ENCODE measurements at regions not wholly inside any gene's neighbourhood (a gene's known extent, or its start where the extent isn't known, plus 50 kb on each side); places are given as distances from the start of the nearest gene placed in this dataset.

GRCh38 chr10:10271639-10272192, 746.0 kb upstream of the CELF2 start:
- 95% methylated on average over 1 of the region's 1 CpG for WGBS (ENCODE audit: low lambda C conversion rate, missing lambda C conversion rate)
- H2AFZ ChIP-seq, result no peak overlapping the region
- no peaks in the 10 kb centered on the region for H3K27me3 ChIP-seq
- H3K27ac ChIP-seq, result no peak overlapping the region
- no peak for TF ChIP-seq CTCF (IDR thresholded peaks at IDR 0.05; ENCODE audit: poor library complexity)
- TF ChIP-seq EZH2phosphoT487 (IDR thresholded peaks at IDR 0.05; ENCODE audit: low read depth, severe bottlenecking, unreplicated experiment), result no peak
- TF ChIP-seq EZH2 (IDR thresholded peaks at IDR 0.05; ENCODE audit: borderline replicate concordance), result no peak
- no peaks in the 10 kb centered on the region for H4K20me1 ChIP-seq (ENCODE audit: insufficient read depth, poor library complexity, severe bottlenecking)
- no peak overlapping the region for H3K4me3 ChIP-seq
- no peak for DNase-seq (ENCODE audit: low spot score)
- no peaks in the 10 kb centered on the region for H3K79me2 ChIP-seq
- no peaks in the 10 kb centered on the region for H3K9me2 ChIP-seq (replicated peaks; ENCODE audit: insufficient read depth)
- no peak overlapping the region for H3K4me2 ChIP-seq
- no peaks in the 10 kb centered on the region for H3K36me3 ChIP-seq (replicated peaks; ENCODE audit: insufficient read depth, low read depth)
- H3K9me3 ChIP-seq (ENCODE audit: low read depth), result no peaks in the 10 kb centered on the region
- H3K4me1 ChIP-seq (ENCODE audit: insufficient read depth), result no peaks in the 10 kb centered on the region

GRCh38 chr10:10273661-10274060, 744.0 kb upstream of the CELF2 start:
- Histone ChIP-seq H3K4me1 (ENCODE audit: insufficient read depth) (no peaks in the 10 kb centered on the region), H3K4me2 (no peak overlapping the region), H3K79me2 (no peaks in the 10 kb centered on the region), H3K9me3 (ENCODE audit: low read depth) (no peaks in the 10 kb centered on the region), H4K20me1 (ENCODE audit: insufficient read depth, poor library complexity, severe bottlenecking) (no peaks in the 10 kb centered on the region), H2AFZ (no peak overlapping the region), H3K4me3 (no peak overlapping the region), H3K27ac (no peak overlapping the region), H3K9me2 (replicated peaks; ENCODE audit: insufficient read depth) (no peaks in the 10 kb centered on the region), H3K27me3 (no peaks in the 10 kb centered on the region), H3K36me3 (replicated peaks; ENCODE audit: insufficient read depth, low read depth) (no peaks in the 10 kb centered on the region)
- TF ChIP-seq EZH2phosphoT487 (IDR thresholded peaks at IDR 0.05; ENCODE audit: low read depth, severe bottlenecking, unreplicated experiment), result no peak
- TF ChIP-seq CTCF (IDR thresholded peaks at IDR 0.05; ENCODE audit: poor library complexity), result no peak
- TF ChIP-seq EZH2 (IDR thresholded peaks at IDR 0.05; ENCODE audit: borderline replicate concordance), result no peak
- 78% methylated on average over 3 of the region's 3 CpGs for WGBS (ENCODE audit: low lambda C conversion rate, missing lambda C conversion rate)
- no peak for DNase-seq (ENCODE audit: low spot score)

DNA sequence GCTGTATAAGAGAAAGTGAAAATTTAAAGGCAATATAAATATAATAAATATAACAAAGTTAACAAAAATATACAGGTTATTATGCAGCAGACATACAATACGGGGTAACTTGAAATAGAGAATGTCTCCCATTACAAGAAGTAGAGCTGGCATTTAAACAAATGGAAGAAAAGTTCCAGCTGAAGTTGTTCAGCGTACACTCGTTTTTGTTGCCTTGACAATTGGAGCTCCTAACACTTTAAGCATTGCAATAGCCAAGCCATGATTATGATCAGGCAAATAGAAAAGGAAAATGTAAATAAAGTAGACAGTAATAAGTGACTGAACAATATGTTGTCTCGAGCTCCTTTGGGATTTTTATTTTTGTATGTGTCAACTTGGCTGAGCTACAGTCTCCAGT, 737.8 kb upstream of the CELF2 start:
- Histone ChIP-seq H2AFZ (no peak overlapping the region), H3K27ac (no peak overlapping the region), H3K4me3 (no peak overlapping the region), H3K9me2 (replicated peaks; ENCODE audit: insufficient read depth) (no peaks in the 10 kb centered on the region), H4K20me1 (ENCODE audit: insufficient read depth, poor library complexity, severe bottlenecking) (no peaks in the 10 kb centered on the region), H3K4me2 (no peak overlapping the region), H3K9me3 (ENCODE audit: low read depth) (no peaks in the 10 kb centered on the region), H3K36me3 (replicated peaks; ENCODE audit: insufficient read depth, low read depth) (no peaks in the 10 kb centered on the region), H3K79me2 (no peaks in the 10 kb centered on the region), H3K27me3 (no peaks in the 10 kb centered on the region), H3K4me1 (ENCODE audit: insufficient read depth) (no peaks in the 10 kb centered on the region)
- no peak for DNase-seq (ENCODE audit: low spot score)
- WGBS (ENCODE audit: low lambda C conversion rate, missing lambda C conversion rate), result 76% methylated on average over 4 of the region's 4 CpGs
- TF ChIP-seq EZH2phosphoT487 (IDR thresholded peaks at IDR 0.05; ENCODE audit: low read depth, severe bottlenecking, unreplicated experiment) (no peak), CTCF (IDR thresholded peaks at IDR 0.05; ENCODE audit: poor library complexity) (no peak), EZH2 (IDR thresholded peaks at IDR 0.05; ENCODE audit: borderline replicate concordance) (no peak)

GRCh38 chr10:10292501-10292900, 725.2 kb upstream of the CELF2 start:
- 61% methylated on average over 4 of the region's 4 CpGs for WGBS (ENCODE audit: low lambda C conversion rate, missing lambda C conversion rate)

More at GRCh38 chr10:10292501-10292900, 725.2 kb upstream of the CELF2 start:
- Histone ChIP-seq H3K9me2 (replicated peaks; ENCODE audit: insufficient read depth) (no peaks in the 10 kb centered on the region), H3K4me2 (no peak overlapping the region), H2AFZ (no peak overlapping the region), H4K20me1 (ENCODE audit: insufficient read depth, poor library complexity, severe bottlenecking) (no peaks in the 10 kb centered on the region), H3K79me2 (no peaks in the 10 kb centered on the region), H3K4me1 (ENCODE audit: insufficient read depth) (peaks cover 7% of the 10 kb centered on the region), H3K27me3 (no peaks in the 10 kb centered on the region), H3K27ac (no peak overlapping the region), H3K9me3 (ENCODE audit: low read depth) (no peaks in the 10 kb centered on the region), H3K36me3 (replicated peaks; ENCODE audit: insufficient read depth, low read depth) (no peaks in the 10 kb centered on the region), H3K4me3 (no peak overlapping the region)
- no peak for DNase-seq (ENCODE audit: low spot score)
- no peak for TF ChIP-seq EZH2 (IDR thresholded peaks at IDR 0.05; ENCODE audit: borderline replicate concordance)
- no peak for TF ChIP-seq CTCF (IDR thresholded peaks at IDR 0.05; ENCODE audit: poor library complexity)
- TF ChIP-seq EZH2phosphoT487 (IDR thresholded peaks at IDR 0.05; ENCODE audit: low read depth, severe bottlenecking, unreplicated experiment), result no peak
